ENCODE measurements at regions not wholly inside any gene's neighbourhood (a gene's known extent, or its start where the extent isn't known, plus 50 kb on each side); places are given as distances from the start of the nearest gene placed in this dataset.

- Histone ChIP-seq H3K27me3 (ENCODE audit: low read depth, low read length) (no peaks in the 10 kb centered on the region), H3K36me3 (ENCODE audit: control insufficient read depth in 1 of 2, insufficient read depth in 2 of 2, low read length in 2 of 2) (no peaks in the 10 kb centered on the region), H3K4me1 (ENCODE audit: control insufficient read depth in 1 of 2, insufficient read depth in 2 of 2, low read length in 2 of 2) (no peaks in the 10 kb centered on the region), H3K27ac (ENCODE audit: low read length) (no peak overlapping the region), H3K9me3 (ENCODE audit: control insufficient read depth in 1 of 2, low read length in 2 of 2) (peaks cover 0 to 2% of the 10 kb centered on the region in 2 donors), H3K4me3 (ENCODE audit: low read depth in 1 of 2, low read length in 2 of 2) (no peak overlapping the region)
Measured at GRCh38 chr9:118000581-118000980, 296.4 kb downstream of the TLR4 start.

- no peaks in the 10 kb centered on the region for H3K36me3 ChIP-seq (ENCODE audit: control insufficient read depth in 1 of 2, insufficient read depth in 2 of 2, low read length in 2 of 2)
- peaks cover 0 to 2% of the 10 kb centered on the region in 2 donors for H3K9me3 ChIP-seq (ENCODE audit: control insufficient read depth in 1 of 2, low read length in 2 of 2)
- H3K27ac ChIP-seq (ENCODE audit: low read length), result no peak overlapping the region
- H3K27me3 ChIP-seq (ENCODE audit: low read depth, low read length), result no peaks in the 10 kb centered on the region
- no peak overlapping the region for H3K4me3 ChIP-seq (ENCODE audit: low read depth in 1 of 2, low read length in 2 of 2)
- H3K4me1 ChIP-seq (ENCODE audit: control insufficient read depth in 1 of 2, insufficient read depth in 2 of 2, low read length in 2 of 2), result no peaks in the 10 kb centered on the region
Measured at GRCh38 chr9:118003240-118003639, 299.0 kb downstream of the TLR4 start.

- no peak overlapping the region for H3K27ac ChIP-seq (ENCODE audit: low read length)
- no peaks in the 10 kb centered on the region for H3K9me3 ChIP-seq (ENCODE audit: control insufficient read depth in 1 of 2, low read length in 2 of 2)
- H3K36me3 ChIP-seq (ENCODE audit: control insufficient read depth in 1 of 2, insufficient read depth in 2 of 2, low read length in 2 of 2), result no peaks in the 10 kb centered on the region
- H3K4me1 ChIP-seq (ENCODE audit: control insufficient read depth in 1 of 2, insufficient read depth in 2 of 2, low read length in 2 of 2), result no peaks in the 10 kb centered on the region
- H3K4me3 ChIP-seq (ENCODE audit: low read depth in 1 of 2, low read length in 2 of 2), result no peak overlapping the region
- no peaks in the 10 kb centered on the region for H3K27me3 ChIP-seq (ENCODE audit: low read depth, low read length)
Measured at GRCh38 chr9:118008246-118008645, 304.0 kb downstream of the TLR4 start.

- no peaks in the 10 kb centered on the region for H3K36me3 ChIP-seq (ENCODE audit: control insufficient read depth in 1 of 2, insufficient read depth in 2 of 2, low read length in 2 of 2)
- H3K4me1 ChIP-seq (ENCODE audit: control insufficient read depth in 1 of 2, insufficient read depth in 2 of 2, low read length in 2 of 2), result no peaks in the 10 kb centered on the region
- H3K27ac ChIP-seq (ENCODE audit: low read length), result no peak overlapping the region
- no peak overlapping the region for H3K4me3 ChIP-seq (ENCODE audit: low read depth in 1 of 2, low read length in 2 of 2)
- no peaks in the 10 kb centered on the region for H3K27me3 ChIP-seq (ENCODE audit: low read depth, low read length)
- no peaks in the 10 kb centered on the region for H3K9me3 ChIP-seq (ENCODE audit: control insufficient read depth in 1 of 2, low read length in 2 of 2)
Measured at GRCh38 chr9:118009614-118010013, 305.4 kb downstream of the TLR4 start.

- no peaks in the 10 kb centered on the region for H3K9me3 ChIP-seq (ENCODE audit: control insufficient read depth in 1 of 2, low read length in 2 of 2)
- no peak overlapping the region for H3K4me3 ChIP-seq (ENCODE audit: low read depth in 1 of 2, low read length in 2 of 2)
- H3K4me1 ChIP-seq (ENCODE audit: control insufficient read depth in 1 of 2, insufficient read depth in 2 of 2, low read length in 2 of 2), result no peaks in the 10 kb centered on the region
- H3K27ac ChIP-seq (ENCODE audit: low read length), result no peak overlapping the region
- H3K36me3 ChIP-seq (ENCODE audit: control insufficient read depth in 1 of 2, insufficient read depth in 2 of 2, low read length in 2 of 2), result no peaks in the 10 kb centered on the region
- H3K27me3 ChIP-seq (ENCODE audit: low read depth, low read length), result no peaks in the 10 kb centered on the region
Measured at GRCh38 chr9:118017607-118018122, 313.5 kb downstream of the TLR4 start.

- Histone ChIP-seq H3K27me3 (ENCODE audit: low read depth, low read length) (no peaks in the 10 kb centered on the region), H3K4me3 (ENCODE audit: low read depth in 1 of 2, low read length in 2 of 2) (no peak overlapping the region), H3K4me1 (ENCODE audit: control insufficient read depth in 1 of 2, insufficient read depth in 2 of 2, low read length in 2 of 2) (no peaks in the 10 kb centered on the region), H3K36me3 (ENCODE audit: control insufficient read depth in 1 of 2, insufficient read depth in 2 of 2, low read length in 2 of 2) (no peaks in the 10 kb centered on the region), H3K27ac (ENCODE audit: low read length) (no peak overlapping the region), H3K9me3 (ENCODE audit: control insufficient read depth in 1 of 2, low read length in 2 of 2) (no peaks in the 10 kb centered on the region)
Measured at GRCh38 chr9:118023644-118024043, 319.4 kb downstream of the TLR4 start.

GRCh38 chr9:118028225-118028624, 324.0 kb downstream of the TLR4 start:
- Histone ChIP-seq H3K4me1 (ENCODE audit: control insufficient read depth in 1 of 2, insufficient read depth in 2 of 2, low read length in 2 of 2) (no peaks in the 10 kb centered on the region), H3K4me3 (ENCODE audit: low read depth in 1 of 2, low read length in 2 of 2) (no peak overlapping the region), H3K27me3 (ENCODE audit: low read depth, low read length) (no peaks in the 10 kb centered on the region)

GRCh38 chr9:118029425-118029824, 325.2 kb downstream of the TLR4 start:
- H3K4me3 ChIP-seq (ENCODE audit: low read depth in 1 of 2, low read length in 2 of 2), result no peak overlapping the region

More at GRCh38 chr9:118028225-118028624, 324.0 kb downstream of the TLR4 start:
- no peak overlapping the region for H3K27ac ChIP-seq (ENCODE audit: low read length)
- H3K36me3 ChIP-seq (ENCODE audit: control insufficient read depth in 1 of 2, insufficient read depth in 2 of 2, low read length in 2 of 2), result no peaks in the 10 kb centered on the region
- no peaks in the 10 kb centered on the region for H3K9me3 ChIP-seq (ENCODE audit: control insufficient read depth in 1 of 2, low read length in 2 of 2)

GRCh38 chr9:118034701-118035100, 330.5 kb downstream of the TLR4 start:
- Histone ChIP-seq H3K36me3 (ENCODE audit: control insufficient read depth in 1 of 2, insufficient read depth in 2 of 2, low read length in 2 of 2) (no peaks in the 10 kb centered on the region), H3K27ac (ENCODE audit: low read length) (no peak overlapping the region), H3K4me1 (ENCODE audit: control insufficient read depth in 1 of 2, insufficient read depth in 2 of 2, low read length in 2 of 2) (no peaks in the 10 kb centered on the region), H3K27me3 (ENCODE audit: low read depth, low read length) (no peaks in the 10 kb centered on the region), H3K9me3 (ENCODE audit: control insufficient read depth in 1 of 2, low read length in 2 of 2) (no peaks in the 10 kb centered on the region), H3K4me3 (ENCODE audit: low read depth in 1 of 2, low read length in 2 of 2) (no peak overlapping the region)

More at GRCh38 chr9:118029425-118029824, 325.2 kb downstream of the TLR4 start:
- Histone ChIP-seq H3K4me1 (ENCODE audit: control insufficient read depth in 1 of 2, insufficient read depth in 2 of 2, low read length in 2 of 2) (no peaks in the 10 kb centered on the region), H3K27me3 (ENCODE audit: low read depth, low read length) (no peaks in the 10 kb centered on the region), H3K27ac (ENCODE audit: low read length) (no peak overlapping the region), H3K36me3 (ENCODE audit: control insufficient read depth in 1 of 2, insufficient read depth in 2 of 2, low read length in 2 of 2) (no peaks in the 10 kb centered on the region), H3K9me3 (ENCODE audit: control insufficient read depth in 1 of 2, low read length in 2 of 2) (no peaks in the 10 kb centered on the region)

- H3K9me3 ChIP-seq (ENCODE audit: control insufficient read depth in 1 of 2, low read length in 2 of 2), result no peaks in the 10 kb centered on the region
- H3K36me3 ChIP-seq (ENCODE audit: control insufficient read depth in 1 of 2, insufficient read depth in 2 of 2, low read length in 2 of 2), result no peaks in the 10 kb centered on the region
- no peak overlapping the region for H3K4me3 ChIP-seq (ENCODE audit: low read depth in 1 of 2, low read length in 2 of 2)
- no peak overlapping the region for H3K27ac ChIP-seq (ENCODE audit: low read length)
- H3K27me3 ChIP-seq (ENCODE audit: low read depth, low read length), result no peaks in the 10 kb centered on the region
- no peaks in the 10 kb centered on the region for H3K4me1 ChIP-seq (ENCODE audit: control insufficient read depth in 1 of 2, insufficient read depth in 2 of 2, low read length in 2 of 2)
Measured at GRCh38 chr9:118038713-118039112, 334.5 kb downstream of the TLR4 start.

- H3K36me3 ChIP-seq (ENCODE audit: control insufficient read depth in 1 of 2, insufficient read depth in 2 of 2, low read length in 2 of 2), result no peaks in the 10 kb centered on the region
- no peaks in the 10 kb centered on the region for H3K27me3 ChIP-seq (ENCODE audit: low read depth, low read length)
Measured at GRCh38 chr9:118058227-118058626, 354.0 kb downstream of the TLR4 start.

GRCh38 chr9:118059484-118060278, 355.5 kb downstream of the TLR4 start:
- no peak overlapping the region for H3K4me3 ChIP-seq (ENCODE audit: low read depth in 1 of 2, low read length in 2 of 2)
- no peaks in the 10 kb centered on the region for H3K4me1 ChIP-seq (ENCODE audit: control insufficient read depth in 1 of 2, insufficient read depth in 2 of 2, low read length in 2 of 2)
- no peak overlapping the region for H3K27ac ChIP-seq (ENCODE audit: low read length)
- H3K36me3 ChIP-seq (ENCODE audit: control insufficient read depth in 1 of 2, insufficient read depth in 2 of 2, low read length in 2 of 2), result no peaks in the 10 kb centered on the region
- no peaks in the 10 kb centered on the region for H3K9me3 ChIP-seq (ENCODE audit: control insufficient read depth in 1 of 2, low read length in 2 of 2)
- H3K27me3 ChIP-seq (ENCODE audit: low read depth, low read length), result no peaks in the 10 kb centered on the region

More at GRCh38 chr9:118058227-118058626, 354.0 kb downstream of the TLR4 start:
- H3K9me3 ChIP-seq (ENCODE audit: control insufficient read depth in 1 of 2, low read length in 2 of 2), result no peaks in the 10 kb centered on the region
- no peaks in the 10 kb centered on the region for H3K4me1 ChIP-seq (ENCODE audit: control insufficient read depth in 1 of 2, insufficient read depth in 2 of 2, low read length in 2 of 2)
- H3K27ac ChIP-seq (ENCODE audit: low read length), result no peak overlapping the region
- no peak overlapping the region for H3K4me3 ChIP-seq (ENCODE audit: low read depth in 1 of 2, low read length in 2 of 2)

Measured in muscle layer of duodenum (tissue), 2 donors.